Caco-2 (cell line): ENCODE measurements at regions not wholly inside any gene's neighbourhood (a gene's known extent, or its start where the extent isn't known, plus 50 kb on each side); places are given as distances from the start of the nearest gene placed in this dataset.

Experiments used
- BruUV-seq: library from RNA; stranded (reverse); fragments of 400-500 nt; replicated peaks from 2 replicates; lab custom pipeline; 2021; lab: Mats Ljungman, UMichigan
- CTCF ChIA-PET: fragments of 300-600 bp; sonication (Branson Sonifier 250); formaldehyde crosslinking; loops from one replicate; lab custom pipeline; 2022; ENCODE audit warnings: antibody characterized with exemption; lab: Charles Lee
- POLR2A ChIA-PET: fragments of 300-600 bp; sonication (Branson Sonifier 250); formaldehyde crosslinking; loops from one replicate; lab custom pipeline; 2022; ENCODE audit warnings: antibody characterized with exemption; lab: Charles Lee
- DNase-seq, 2 experiments: peaks; one replicate each; pipeline versions ENCODE4 v3.0.0 to v3.0.0-alpha.2; 2020 to 2022
- H3K27me3 ChIP-seq: replicated peaks from 2 replicates; pipeline ENCODE4 v1.6.0; 2011; ENCODE audit warnings: low read length; ENCODE audit not compliant: control insufficient read depth, insufficient read depth
- H3K36me3 ChIP-seq: 2 replicates; pipeline ENCODE4 v1.5.1; 2011; ENCODE audit warnings: low read length; ENCODE audit not compliant: control insufficient read depth, insufficient read depth
- H3K4me1 ChIP-seq: fragments of 250-450 bp; sonication (Bioruptor Pico); 2 replicates; pipeline ENCODE4 v1.5.1; 2020; ENCODE audit warnings: mild to moderate bottlenecking
- H3K4me3 ChIP-seq: 2 replicates; pipeline ENCODE4 v1.5.1; 2011; ENCODE audit warnings: low read depth, mild to moderate bottlenecking, control low read depth, low read length
- H3K9me3 ChIP-seq: fragments of 250-450 bp; sonication (Bioruptor Pico); 2 replicates; pipeline ENCODE4 v1.5.1; 2020; ENCODE audit warnings: mild to moderate bottlenecking, moderate library complexity
- H3K27ac Mint-ChIP-seq: one replicate; pipeline ENCODE4 v1.8.0; 2022; ENCODE audit warnings: mixed read lengths; ENCODE audit not compliant: unreplicated experiment
- H3K27me3 Mint-ChIP-seq: one replicate; pipeline ENCODE4 v1.8.0; 2022; ENCODE audit warnings: mixed read lengths; ENCODE audit not compliant: insufficient read depth, unreplicated experiment
- H3K36me3 Mint-ChIP-seq: one replicate; pipeline ENCODE4 v1.8.0; 2022; ENCODE audit warnings: mild to moderate bottlenecking, mixed read lengths; ENCODE audit not compliant: insufficient read depth, unreplicated experiment
- H3K4me1 Mint-ChIP-seq: one replicate; pipeline ENCODE4 v1.8.0; 2022; ENCODE audit warnings: low read depth, mixed read lengths; ENCODE audit not compliant: unreplicated experiment
- H3K4me3 Mint-ChIP-seq: one replicate; pipeline ENCODE4 v1.8.0; 2022; ENCODE audit warnings: mild to moderate bottlenecking, moderate library complexity, mixed read lengths; ENCODE audit not compliant: unreplicated experiment
- H3K9me3 Mint-ChIP-seq: one replicate; pipeline ENCODE4 v1.8.0; 2022; ENCODE audit warnings: mixed read lengths; ENCODE audit not compliant: unreplicated experiment
- CTCF ChIP-seq, 2 experiments: fragments of 200-600 bp in 1 of 2; IDR thresholded peaks; 1 replicate in 1 of 2; 2 replicates in 1 of 2; pipeline versions ENCODE4 v1.5.1 to v1.8.0; 2011 to 2022; ENCODE audit warnings: antibody characterized with exemption in 1 of 2, control low read depth in 1 of 2, inconsistent platforms in 1 of 2, low read depth in 1 of 2, low read length in 1 of 2, mild to moderate bottlenecking in 1 of 2, moderate library complexity in 1 of 2; ENCODE audit not compliant: insufficient read depth in 1 of 2, severe bottlenecking in 1 of 2, unreplicated experiment in 1 of 2
- intact Hi-C: fragments of 100-400 bp; cut with micrococcal nuclease; formaldehyde crosslinking; loops from one replicate; pipeline ENCODE4 v1.10.0; 2022; ENCODE audit not compliant: unreplicated experiment

GRCh38 chr9:126125177-126125576, 201.5 kb upstream of the MVB12B start:
- Histone ChIP-seq H3K36me3 (no peaks in the 10 kb centered on the region), H3K27me3 (no peaks in the 10 kb centered on the region), H3K4me1 (peaks cover 51% of the 10 kb centered on the region), H3K9me3 (0 out of 2 replicates have a peak, but pooled peaks cover 3% of the 10 kb centered on the region), H3K4me3 (no peak overlapping the region)
- no peak for DNase-seq
- no peaks in the 10 kb centered on the region for H3K36me3 Mint-ChIP-seq
- CTCF ChIA-PET: no interaction called here
- no TSS peak for BruUV-seq
- TF ChIP-seq CTCF (IDR thresholded peaks at IDR 0.05; ENCODE audit: insufficient read depth in 1 of 2, low read depth in 1 of 2, low read length in 1 of 2, severe bottlenecking in 1 of 2, unreplicated experiment in 1 of 2): no peak
- intact Hi-C loops: loop anchor here (2.0 kb wide), 1 partner anchor 22 kb away; no protein-coding TSS in a partner anchor
- POLR2A ChIA-PET: no interaction called here
- no peaks in the 10 kb centered on the region for H3K9me3 Mint-ChIP-seq
- H3K27me3 Mint-ChIP-seq: no peaks in the 10 kb centered on the region
- H3K4me3 Mint-ChIP-seq: no peak overlapping the region
- H3K27ac Mint-ChIP-seq: no peak overlapping the region
- H3K4me1 Mint-ChIP-seq: peaks cover 35% of the 10 kb centered on the region

- no TSS peak for BruUV-seq
Measured at GRCh38 chr9:126125577-126125976, 201.1 kb upstream of the MVB12B start.

GRCh38 chr9:126125992-126126409, 200.6 kb upstream of the MVB12B start:
- ChIA-PET CTCF (no interaction called here), POLR2A (no interaction called here)
- H3K27me3 Mint-ChIP-seq: no peaks in the 10 kb centered on the region
- Histone ChIP-seq H3K4me1 (peaks cover 46% of the 10 kb centered on the region), H3K27me3 (no peaks in the 10 kb centered on the region), H3K4me3 (no peak overlapping the region), H3K36me3 (no peaks in the 10 kb centered on the region), H3K9me3 (0 out of 2 replicates have a peak, but pooled peaks cover 3% of the 10 kb centered on the region)
- H3K27ac Mint-ChIP-seq: peak overlapping the region; percentile 18
- H3K36me3 Mint-ChIP-seq: no peaks in the 10 kb centered on the region
- DNase-seq: no peak
- intact Hi-C loops: loop anchor here (2.0 kb wide), 1 partner anchor 21 kb away; no protein-coding TSS in a partner anchor
- peaks cover 27% of the 10 kb centered on the region for H3K4me1 Mint-ChIP-seq
- no TSS peak for BruUV-seq
- no peak for TF ChIP-seq CTCF (IDR thresholded peaks at IDR 0.05; ENCODE audit: insufficient read depth in 1 of 2, low read depth in 1 of 2, low read length in 1 of 2, severe bottlenecking in 1 of 2, unreplicated experiment in 1 of 2)
- H3K4me3 Mint-ChIP-seq: no peak overlapping the region
- H3K9me3 Mint-ChIP-seq: no peaks in the 10 kb centered on the region

More at GRCh38 chr9:126125577-126125976, 201.1 kb upstream of the MVB12B start:
- ChIA-PET CTCF (no interaction called here), POLR2A (no interaction called here)
- peaks cover 51% of the 10 kb centered on the region for H3K4me1 ChIP-seq
- H3K9me3 ChIP-seq: 0 out of 2 replicates have a peak, but pooled peaks cover 3% of the 10 kb centered on the region
- Mint-ChIP-seq H3K27ac (no peak overlapping the region), H3K27me3 (no peaks in the 10 kb centered on the region), H3K36me3 (no peaks in the 10 kb centered on the region), H3K4me1 (peaks cover 31% of the 10 kb centered on the region), H3K9me3 (no peaks in the 10 kb centered on the region), H3K4me3 (no peak overlapping the region)
- no peaks in the 10 kb centered on the region for H3K36me3 ChIP-seq
- no peaks in the 10 kb centered on the region for H3K27me3 ChIP-seq
- no peak for DNase-seq
- TF ChIP-seq CTCF (IDR thresholded peaks at IDR 0.05; ENCODE audit: insufficient read depth in 1 of 2, low read depth in 1 of 2, low read length in 1 of 2, severe bottlenecking in 1 of 2, unreplicated experiment in 1 of 2): no peak
- intact Hi-C loops: loop anchor here (2.0 kb wide), 1 partner anchor 21 kb away; no protein-coding TSS in a partner anchor
- H3K4me3 ChIP-seq: no peak overlapping the region
